ENCODE measurements at regions not wholly inside any gene's neighbourhood (a gene's known extent, or its start where the extent isn't known, plus 50 kb on each side); places are given as distances from the start of the nearest gene placed in this dataset.

DNA sequence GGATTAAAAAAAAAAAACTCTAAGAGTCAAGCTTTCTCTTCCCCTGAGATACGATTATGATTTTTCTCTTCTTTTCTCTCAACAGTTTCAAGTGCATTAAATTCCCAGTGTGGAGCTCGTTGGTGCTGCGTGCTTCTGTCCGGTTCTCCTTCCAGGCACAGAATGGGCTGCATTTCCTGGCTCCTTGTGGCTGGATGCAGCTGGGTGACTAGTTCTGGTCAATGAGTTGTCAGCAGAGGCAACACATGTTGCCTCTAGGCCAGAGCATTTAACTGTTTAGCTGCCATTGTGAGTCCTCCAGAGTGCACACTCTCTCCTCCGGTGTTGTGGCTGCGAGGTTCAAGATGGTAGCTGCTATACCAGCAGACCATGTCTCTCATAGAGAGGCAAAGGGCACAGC is 312.9 kb downstream of the RRAGC start:
- no peak overlapping the region for H3K27ac ChIP-seq
- no peak overlapping the region for H3K4me3 ChIP-seq
- H3K9me3 ChIP-seq (replicated peaks) = no peaks in the 10 kb centered on the region
- peaks cover under 1% of the 10 kb centered on the region; the same call in 1 of the 2 replicates for H3K4me1 ChIP-seq
- no peaks in the 10 kb centered on the region for H3K36me3 ChIP-seq
- H3K27me3 ChIP-seq = no peaks in the 10 kb centered on the region
- peak; percentile 24 to 26 for DNase-seq

DNA sequence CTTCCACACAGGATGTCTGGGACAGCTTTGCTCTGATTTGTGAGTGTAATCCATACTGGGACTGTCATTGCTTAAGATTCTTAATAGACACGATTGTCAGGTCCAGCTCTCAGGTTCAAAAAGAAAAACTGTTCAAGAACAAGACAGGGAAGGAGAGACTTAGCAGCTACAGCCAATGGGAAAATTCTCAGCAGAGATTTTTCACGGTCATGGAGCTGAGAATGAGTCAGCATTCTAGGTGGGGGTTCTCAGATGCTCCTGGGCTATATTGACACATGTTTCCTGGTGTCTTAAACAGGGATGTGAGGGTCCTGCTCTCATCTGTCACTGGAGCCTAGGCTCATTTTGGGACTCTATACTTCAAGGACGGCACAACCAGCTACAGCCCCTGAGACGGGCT is 318.3 kb downstream of the RRAGC start:
- Histone ChIP-seq H3K36me3 (no peaks in the 10 kb centered on the region), H3K9me3 (replicated peaks) (no peaks in the 10 kb centered on the region), H3K27ac (peak overlapping the region; percentile 59), H3K27me3 (no peaks in the 10 kb centered on the region), H3K4me3 (no peak overlapping the region), H3K4me1 (peaks cover 17% of the 10 kb centered on the region)
- peak; percentile 40 to 55 for DNase-seq

DNA sequence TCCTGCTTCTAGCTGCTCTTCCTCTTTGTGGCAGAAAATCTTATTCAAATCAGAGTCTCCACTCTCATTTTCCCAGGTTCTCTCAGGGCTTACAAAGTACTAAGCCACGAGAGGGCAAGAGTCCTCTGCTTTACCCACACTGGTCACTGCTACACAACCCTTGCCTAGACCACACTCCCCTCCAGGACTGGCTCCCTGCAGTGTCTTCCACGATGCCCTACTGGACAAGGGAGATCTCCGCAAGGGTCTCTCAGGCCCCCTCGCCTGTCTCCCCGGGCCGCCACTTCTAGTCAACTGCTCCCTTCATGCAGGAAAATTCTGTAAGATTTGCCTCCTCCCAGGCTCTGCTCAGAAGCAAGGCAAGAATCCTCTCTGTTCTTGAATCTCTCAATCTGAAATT is 319.6 kb downstream of the RRAGC start:
- no peak for DNase-seq
- Histone ChIP-seq H3K27ac (peak overlapping the region; percentile 59; the same call in 1 of the 2 replicates), H3K4me1 (peaks cover 17% of the 10 kb centered on the region)

DNA sequence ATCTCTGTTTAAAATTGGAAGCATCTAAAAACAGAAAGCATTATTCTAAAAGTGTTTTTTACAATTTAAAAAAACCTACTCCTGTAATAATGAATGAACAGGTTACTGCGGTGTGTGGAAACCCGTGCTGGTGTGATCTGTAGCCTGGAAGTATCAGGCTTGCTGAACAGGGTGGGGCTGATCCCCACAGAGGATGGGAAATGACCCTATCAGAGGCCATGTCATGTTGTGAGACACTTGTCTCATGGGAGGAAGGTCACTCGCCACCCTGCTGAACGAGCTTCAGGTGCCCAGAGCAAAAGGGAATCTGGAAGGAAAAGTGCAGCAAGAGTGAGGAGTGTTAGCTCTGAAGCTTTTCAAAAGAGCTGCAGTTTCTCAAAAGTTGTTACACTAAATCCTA is 320.7 kb downstream of the RRAGC start:
- Histone ChIP-seq H3K27ac (no peak overlapping the region), H3K4me1 (peaks cover 17% of the 10 kb centered on the region), H3K4me3 (no peak overlapping the region), H3K9me3 (replicated peaks) (no peaks in the 10 kb centered on the region), H3K27me3 (no peaks in the 10 kb centered on the region), H3K36me3 (no peaks in the 10 kb centered on the region)
- no peak for DNase-seq

More for the DNA sequence above, 319.6 kb downstream of the RRAGC start:
- H3K27me3 ChIP-seq = no peaks in the 10 kb centered on the region
- H3K36me3 ChIP-seq = no peaks in the 10 kb centered on the region
- no peak overlapping the region for H3K4me3 ChIP-seq
- no peaks in the 10 kb centered on the region for H3K9me3 ChIP-seq (replicated peaks)

DNA sequence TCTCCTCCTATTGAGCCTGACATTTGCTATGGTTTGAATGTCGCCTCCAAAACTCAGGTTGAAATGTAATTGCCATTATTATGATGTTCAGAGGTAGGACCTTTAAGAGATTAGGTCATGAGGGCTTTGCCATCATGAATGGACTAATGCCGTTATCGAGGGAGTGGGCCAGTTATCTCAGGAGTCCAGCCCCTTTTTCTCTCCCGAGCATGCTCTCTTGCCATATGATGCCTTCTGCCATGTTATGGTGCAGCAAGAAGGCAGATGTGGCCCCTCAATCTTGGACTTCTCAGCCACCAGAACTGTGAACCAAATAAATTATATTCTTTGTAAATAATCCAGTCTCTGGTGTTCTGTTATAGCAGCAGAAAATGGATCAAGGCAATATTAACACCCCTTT is 323.5 kb downstream of the RRAGC start:
- DNase-seq = no peak
- no peak overlapping the region for H3K4me3 ChIP-seq
- peaks cover 11% of the 10 kb centered on the region for H3K4me1 ChIP-seq
- no peaks in the 10 kb centered on the region for H3K27me3 ChIP-seq
- H3K36me3 ChIP-seq = no peaks in the 10 kb centered on the region
- no peaks in the 10 kb centered on the region for H3K9me3 ChIP-seq (replicated peaks)
- H3K27ac ChIP-seq = no peak overlapping the region

DNA sequence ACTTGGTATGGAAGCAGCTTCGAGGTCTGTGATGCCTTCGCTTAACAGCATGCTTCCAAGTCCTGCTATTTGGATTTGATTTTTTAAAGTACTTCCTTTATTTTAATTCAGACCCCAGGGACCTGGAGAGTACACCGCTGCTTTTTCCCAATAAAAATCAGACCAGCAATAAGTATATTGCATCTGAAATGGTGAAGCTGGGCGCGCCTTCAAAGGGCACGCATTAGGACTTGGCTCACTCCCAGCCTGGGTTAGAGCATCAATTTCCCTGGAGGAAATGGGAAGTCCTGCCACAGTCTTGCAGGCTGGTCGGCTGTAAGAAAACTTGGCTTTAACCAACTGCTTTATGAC is 325.1 kb downstream of the RRAGC start:
- Histone ChIP-seq H3K27me3 (no peaks in the 10 kb centered on the region), H3K4me1 (peaks cover 3% of the 10 kb centered on the region; the same call in 1 of the 2 replicates), H3K27ac (no peak overlapping the region)

DNA sequence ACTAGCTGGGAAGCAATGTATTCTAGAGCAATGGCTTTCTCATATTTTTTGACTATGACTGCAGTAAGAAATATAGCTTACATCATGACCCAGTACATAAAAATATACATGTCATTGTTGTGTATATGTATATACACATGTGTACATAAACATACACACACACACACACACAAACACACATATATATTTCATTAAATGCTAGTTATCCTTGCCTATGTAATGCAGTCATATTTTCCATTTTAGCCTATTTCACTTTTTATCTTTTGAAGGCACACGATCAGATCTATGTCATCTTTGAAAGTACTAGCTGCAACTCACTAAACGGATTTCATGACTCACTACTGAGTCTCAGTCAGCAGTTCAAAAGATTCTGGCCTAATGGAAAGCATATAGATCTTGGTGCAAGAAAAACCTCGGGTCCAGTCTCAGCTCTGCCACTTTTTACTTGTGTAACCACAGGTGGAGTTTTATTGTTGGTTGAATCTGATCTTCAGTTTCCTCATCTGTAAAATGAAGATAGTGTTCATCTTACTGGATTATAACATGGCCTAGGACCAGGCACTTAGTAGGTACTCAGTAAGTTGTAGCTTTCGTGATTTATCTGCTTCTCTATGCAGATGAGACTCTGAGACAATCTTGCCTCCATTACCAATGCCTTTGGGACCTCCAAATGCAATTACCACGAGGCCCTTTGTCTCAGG is 325.6 kb downstream of the RRAGC start:
- Histone ChIP-seq H3K27ac (no peak overlapping the region), H3K27me3 (no peaks in the 10 kb centered on the region), H3K9me3 (replicated peaks) (no peaks in the 10 kb centered on the region), H3K4me1 (no peaks in the 10 kb centered on the region), H3K36me3 (no peaks in the 10 kb centered on the region), H3K4me3 (no peak overlapping the region)
- DNase-seq = no peak

More for the DNA sequence above, 325.1 kb downstream of the RRAGC start:
- DNase-seq = no peak
- H3K4me3 ChIP-seq = no peak overlapping the region
- H3K9me3 ChIP-seq (replicated peaks) = no peaks in the 10 kb centered on the region
- no peaks in the 10 kb centered on the region for H3K36me3 ChIP-seq

DNA sequence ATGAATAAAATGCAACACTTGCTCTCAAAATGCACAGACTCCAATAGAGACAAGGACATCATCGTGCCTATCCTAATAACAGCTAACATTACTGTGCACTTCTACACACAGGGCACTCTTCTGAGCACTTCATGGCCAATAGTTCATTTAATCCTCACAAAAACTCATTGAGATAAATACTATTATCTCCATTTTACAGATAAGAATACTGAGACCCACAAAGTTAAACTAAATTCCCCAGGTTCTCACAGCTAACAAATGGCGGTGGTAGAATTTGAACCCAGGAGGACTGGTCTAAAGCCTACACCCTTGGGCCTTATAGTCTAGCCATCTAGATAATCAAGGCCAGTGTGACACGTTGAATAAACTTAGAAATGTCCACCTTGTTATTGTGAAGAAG is 328.6 kb downstream of the RRAGC start:
- H3K27ac ChIP-seq = no peak overlapping the region
- H3K4me3 ChIP-seq = no peak overlapping the region
- no peaks in the 10 kb centered on the region for H3K27me3 ChIP-seq
- DNase-seq = no peak
- H3K36me3 ChIP-seq = no peaks in the 10 kb centered on the region
- no peaks in the 10 kb centered on the region for H3K4me1 ChIP-seq
- H3K9me3 ChIP-seq (replicated peaks) = no peaks in the 10 kb centered on the region

DNA sequence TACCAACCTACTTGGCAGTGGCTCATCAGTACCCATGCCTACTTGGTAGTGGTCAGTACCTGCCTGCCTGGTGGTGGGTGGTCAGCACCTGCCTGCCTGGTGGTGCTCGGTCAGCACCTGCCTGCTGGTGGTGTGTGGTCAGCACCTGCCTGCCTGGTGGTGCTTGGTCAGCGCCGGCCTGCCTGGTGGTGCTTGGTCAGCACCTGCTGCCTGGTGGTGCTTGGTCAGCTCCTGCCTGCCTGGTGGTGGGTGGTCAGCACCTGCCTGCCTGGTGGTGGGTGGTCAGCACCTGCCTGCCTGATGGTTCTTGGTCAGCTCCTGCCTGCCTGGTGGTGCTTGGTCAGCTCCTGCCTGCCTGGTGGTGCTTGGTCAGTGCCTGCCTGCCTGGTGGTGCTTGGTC is 329.6 kb downstream of the RRAGC start:
- no peaks in the 10 kb centered on the region for H3K27me3 ChIP-seq
- no peaks in the 10 kb centered on the region for H3K4me1 ChIP-seq
- no peak overlapping the region for H3K4me3 ChIP-seq
- no peak overlapping the region for H3K27ac ChIP-seq
- no peak for DNase-seq
- H3K36me3 ChIP-seq = no peaks in the 10 kb centered on the region
- H3K9me3 ChIP-seq (replicated peaks) = no peaks in the 10 kb centered on the region

DNA sequence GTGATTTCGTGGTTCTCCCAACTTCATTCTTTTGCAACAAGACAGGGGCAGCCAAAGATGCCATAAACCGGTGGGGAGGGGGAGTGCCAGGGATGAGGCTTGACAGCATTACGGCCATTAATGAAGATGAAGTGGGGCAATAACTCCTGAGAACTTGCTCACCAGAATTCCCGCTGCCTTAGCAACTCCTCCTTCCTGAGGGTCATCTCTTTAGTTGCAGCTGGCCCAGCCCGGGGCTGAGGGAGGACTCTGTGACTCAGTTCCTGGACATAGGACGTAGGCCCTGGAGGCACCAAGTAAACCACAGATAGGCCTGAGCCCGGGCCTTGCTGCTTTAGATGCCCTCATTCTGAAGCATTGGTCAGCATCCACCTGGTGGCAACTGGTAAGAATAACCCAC is 330.2 kb downstream of the RRAGC start:
- no peaks in the 10 kb centered on the region for H3K9me3 ChIP-seq (replicated peaks)
- H3K27me3 ChIP-seq = no peaks in the 10 kb centered on the region
- H3K4me1 ChIP-seq = no peaks in the 10 kb centered on the region
- H3K27ac ChIP-seq = no peak overlapping the region
- no peak overlapping the region for H3K4me3 ChIP-seq
- no peak for DNase-seq
- H3K36me3 ChIP-seq = no peaks in the 10 kb centered on the region

DNA sequence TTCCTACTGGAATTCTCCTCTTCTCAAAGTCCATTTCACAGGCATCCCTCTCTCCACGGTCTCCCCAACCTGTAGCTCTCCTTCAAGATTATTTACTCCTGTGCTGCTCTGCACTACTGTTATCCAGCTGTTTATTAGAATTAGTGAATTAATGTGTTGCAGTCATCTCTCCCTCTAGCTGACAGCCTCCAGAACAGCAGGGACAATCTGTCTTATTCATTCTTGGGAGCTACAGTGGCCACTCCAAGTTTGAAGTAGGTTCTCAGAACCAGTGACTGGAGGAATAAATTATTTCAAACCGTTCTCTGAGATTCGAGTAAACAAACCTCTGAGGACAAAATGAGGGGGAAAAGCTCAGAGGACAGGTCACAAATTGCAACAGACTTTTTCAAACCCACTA is 330.9 kb downstream of the RRAGC start:
- DNase-seq = no peak
- Histone ChIP-seq H3K4me1 (no peaks in the 10 kb centered on the region), H3K36me3 (no peaks in the 10 kb centered on the region), H3K9me3 (replicated peaks) (no peaks in the 10 kb centered on the region), H3K4me3 (no peak overlapping the region), H3K27me3 (no peaks in the 10 kb centered on the region), H3K27ac (no peak overlapping the region)

DNA sequence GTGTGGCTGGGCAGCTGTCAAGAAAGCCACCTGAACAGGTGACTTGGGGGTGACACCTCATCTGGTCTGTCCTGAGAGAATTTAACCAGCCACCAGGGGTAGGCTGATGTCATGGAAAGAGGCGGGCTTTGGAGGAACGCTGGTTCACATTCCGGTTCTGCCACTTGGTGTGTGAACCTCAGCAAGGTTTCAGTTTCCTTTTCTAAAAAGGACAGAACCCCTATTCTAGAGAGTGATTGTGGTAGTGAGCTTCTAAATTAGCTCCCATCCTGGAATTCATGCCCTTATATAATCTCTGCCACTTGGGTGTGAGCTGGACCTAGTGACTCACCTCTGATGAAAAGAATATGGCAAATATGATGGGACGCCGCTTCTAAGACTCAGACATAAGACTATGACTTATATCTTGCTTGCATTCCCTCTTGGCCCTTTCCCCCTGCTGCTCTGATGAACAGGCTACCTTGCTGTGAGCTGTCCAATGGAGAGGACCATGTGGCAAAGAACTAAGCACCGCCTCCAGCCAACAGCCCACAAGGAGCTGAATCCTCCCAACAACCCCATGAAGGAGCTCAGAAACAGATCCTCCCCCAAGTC is 332.1 kb downstream of the RRAGC start:
- Histone ChIP-seq H3K27me3 (no peaks in the 10 kb centered on the region), H3K4me1 (no peaks in the 10 kb centered on the region), H3K27ac (no peak overlapping the region), H3K36me3 (no peaks in the 10 kb centered on the region), H3K4me3 (no peak overlapping the region), H3K9me3 (replicated peaks) (no peaks in the 10 kb centered on the region)
- no peak for DNase-seq

DNA sequence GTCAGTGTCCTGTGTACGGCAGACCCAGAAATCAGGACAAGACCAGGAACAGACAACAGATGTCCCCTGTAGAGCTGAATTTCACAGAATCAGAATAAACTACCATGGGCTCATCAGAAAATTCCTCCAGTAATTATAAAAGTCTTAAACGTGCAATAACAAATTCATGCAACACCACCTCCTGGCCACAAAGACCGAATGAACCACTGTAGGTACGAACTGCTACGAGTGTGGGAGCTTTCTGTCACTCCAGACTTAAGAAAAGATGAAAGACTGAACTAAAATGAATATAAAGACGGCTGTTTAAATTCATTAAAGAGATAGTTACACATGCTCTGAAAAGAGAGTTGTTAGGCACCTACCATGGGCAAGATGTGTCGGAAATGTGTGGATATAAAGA is 333.5 kb downstream of the RRAGC start:
- no peak for DNase-seq
- no peak overlapping the region for H3K4me3 ChIP-seq
- H3K36me3 ChIP-seq = no peaks in the 10 kb centered on the region
- no peaks in the 10 kb centered on the region for H3K4me1 ChIP-seq
- no peaks in the 10 kb centered on the region for H3K9me3 ChIP-seq (replicated peaks)
- no peak overlapping the region for H3K27ac ChIP-seq
- no peaks in the 10 kb centered on the region for H3K27me3 ChIP-seq

DNA sequence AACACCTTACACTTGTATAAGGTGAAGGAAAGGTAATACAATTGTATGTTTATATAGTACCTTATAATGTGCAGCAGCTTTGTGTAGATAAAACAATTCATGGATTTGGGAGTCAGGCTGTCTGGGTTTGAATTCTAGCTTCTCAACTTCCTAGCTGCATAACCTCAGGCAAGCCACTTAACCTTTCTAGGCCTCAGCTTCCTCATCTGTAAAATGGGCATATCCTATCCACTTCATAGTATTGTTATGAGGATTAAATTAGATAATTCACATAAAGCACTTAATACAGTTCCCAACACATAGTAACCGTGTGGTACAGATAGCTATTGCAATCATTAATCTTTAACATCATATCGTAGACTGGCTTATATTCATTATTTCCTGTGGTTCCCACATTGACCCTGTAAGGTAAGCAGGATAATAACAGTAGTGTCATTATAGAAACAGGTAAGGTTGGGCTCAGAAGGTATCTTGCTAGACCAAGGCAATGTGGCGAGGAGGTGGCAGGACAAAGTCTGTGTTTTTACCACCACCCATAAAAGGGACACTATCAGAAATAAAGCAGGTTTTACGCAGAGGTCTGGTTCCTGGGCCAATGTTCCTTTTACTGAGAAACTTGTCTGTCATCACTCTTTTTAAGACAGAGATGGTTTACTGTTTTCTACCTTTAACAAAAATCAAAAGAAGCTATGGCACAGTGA is 334.1 kb downstream of the RRAGC start:
- no peaks in the 10 kb centered on the region for H3K36me3 ChIP-seq
- H3K4me1 ChIP-seq = no peaks in the 10 kb centered on the region
- no peak overlapping the region for H3K4me3 ChIP-seq
- no peak for DNase-seq
- H3K27ac ChIP-seq = no peak overlapping the region
- H3K27me3 ChIP-seq = no peaks in the 10 kb centered on the region
- H3K9me3 ChIP-seq (replicated peaks) = no peaks in the 10 kb centered on the region

DNA sequence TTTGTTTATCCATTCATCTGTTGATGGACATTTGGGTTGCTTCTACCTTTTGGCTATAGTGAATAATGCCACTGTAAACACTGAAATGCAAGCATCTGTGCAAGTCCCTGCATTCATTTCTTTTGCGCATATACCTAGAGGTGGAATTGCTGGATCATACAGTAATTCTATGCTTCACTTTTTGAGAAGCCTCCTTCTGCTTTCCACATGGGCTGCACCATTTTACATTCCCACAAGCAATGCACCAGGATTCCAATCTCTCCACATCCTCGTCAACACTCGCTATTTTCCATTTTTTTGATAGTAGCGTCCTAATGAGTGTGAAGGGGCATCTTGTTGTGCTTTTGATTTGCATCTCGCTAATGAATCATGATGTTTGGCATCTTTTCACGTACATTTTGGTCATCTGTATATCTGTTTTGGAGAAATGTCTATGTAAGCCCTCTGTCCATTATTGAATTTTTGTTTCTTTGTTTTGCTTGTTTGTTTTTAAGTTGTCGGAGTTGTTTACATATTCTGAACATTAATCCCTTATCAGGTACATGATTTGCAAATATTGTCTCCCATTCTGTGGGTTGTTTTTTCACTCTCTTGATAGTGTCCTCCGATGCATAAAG is 335.4 kb downstream of the RRAGC start:
- H3K27me3 ChIP-seq = no peaks in the 10 kb centered on the region
- H3K9me3 ChIP-seq (replicated peaks) = no peaks in the 10 kb centered on the region; the same call in 1 of the 2 replicates
- H3K4me3 ChIP-seq = no peak overlapping the region
- no peak for DNase-seq
- no peaks in the 10 kb centered on the region for H3K36me3 ChIP-seq
- H3K27ac ChIP-seq = no peak overlapping the region
- H3K4me1 ChIP-seq = no peaks in the 10 kb centered on the region

Measured in SJCRH30 (cell line).